Body of pancreas (tissue), 4 donors: ENCODE measurements at regions not wholly inside any gene's neighbourhood (a gene's known extent, or its start where the extent isn't known, plus 50 kb on each side); places are given as distances from the start of the nearest gene placed in this dataset.

ENCODE experiments used
- CTCF ChIP-seq, 7 experiments: fragments of 450-650 bp in 4 of 7; fragments of 200-600 bp in 3 of 7; sonication (generic) in 3 of 7; IDR thresholded peaks; one replicate each; pipeline ENCODE4 v1.5.1; 2016 to 2019; ENCODE audit warnings: antibody characterized with exemption in 7 of 7
- POLR2A ChIP-seq, 3 donors: fragments of 450-650 bp; IDR thresholded peaks; one replicate each; pipeline ENCODE4 v1.6.1; 2016; ENCODE audit warnings: antibody characterized with exemption in 3 of 3, mild to moderate bottlenecking in 2 of 3

GRCh38 chr4:130172156-130172555, 1076.2 kb downstream of the C4orf33 start:
- TF ChIP-seq POLR2A (IDR thresholded peaks at IDR 0.05) = no peak
- no peak for TF ChIP-seq CTCF (IDR thresholded peaks at IDR 0.05)
